ENCODE measurements at regions not wholly inside any gene's neighbourhood (a gene's known extent, or its start where the extent isn't known, plus 50 kb on each side); places are given as distances from the start of the nearest gene placed in this dataset.

DNA sequence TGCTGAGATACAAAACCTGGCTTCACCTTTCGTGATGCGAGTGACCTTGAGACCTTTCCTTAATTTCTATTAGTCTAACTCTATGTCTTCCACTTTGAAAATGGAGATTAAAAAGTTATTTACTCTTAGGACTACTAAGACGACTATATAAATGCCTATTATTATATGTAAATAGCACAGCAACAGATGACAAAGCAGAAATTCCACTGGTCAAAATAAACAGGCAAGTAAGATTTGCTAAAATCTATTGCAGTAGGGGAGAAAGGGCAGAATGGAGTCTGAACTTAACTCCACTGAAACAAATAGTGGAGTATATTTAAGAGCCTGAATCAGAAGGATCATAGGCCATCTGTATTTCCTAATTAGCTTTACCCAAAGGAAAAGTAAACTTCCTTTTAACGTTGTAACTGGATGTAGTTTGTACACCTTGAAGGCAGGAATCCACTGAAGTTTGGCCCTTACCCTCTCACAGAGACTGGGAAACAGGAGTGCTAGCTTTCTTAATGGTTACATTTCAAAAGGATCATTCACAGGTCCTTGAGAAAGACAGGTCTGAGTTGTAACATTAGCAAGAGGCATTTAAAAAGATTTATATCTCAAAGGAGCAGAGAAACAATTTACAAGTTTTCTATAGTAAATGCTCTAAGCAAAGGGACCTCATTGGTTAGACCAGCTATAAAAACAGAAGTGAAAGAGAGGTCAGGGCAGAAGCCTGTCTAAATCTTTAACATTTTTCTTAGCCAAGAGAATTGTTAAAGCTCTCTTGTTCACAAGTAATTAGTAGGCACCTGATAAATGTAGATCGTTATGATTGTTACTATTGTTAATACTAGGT lies 332.5 kb downstream of the ZWINT start:
- Histone ChIP-seq H3K4me1 (ENCODE audit: low read length) (no peaks in the 10 kb centered on the region), H3F3A (ENCODE audit: insufficient read depth, low read length) (no peaks in the 10 kb centered on the region), H3K79me2 (ENCODE audit: low read length) (no peaks in the 10 kb centered on the region), H3K36me3 (replicated peaks; ENCODE audit: insufficient read depth, low read length) (no peaks in the 10 kb centered on the region), H3K9me3 (replicated peaks; ENCODE audit: insufficient read depth, low read length) (no peaks in the 10 kb centered on the region), H4K20me1 (ENCODE audit: insufficient read depth, low read length) (no peaks in the 10 kb centered on the region), H3K27ac (ENCODE audit: low read length) (no peak overlapping the region), H2AFZ (ENCODE audit: low read length) (no peak overlapping the region), H3K9ac (ENCODE audit: low read length) (no peak overlapping the region), H3K4me3 (ENCODE audit: low read length) (no peak overlapping the region), H3K27me3 (replicated peaks; ENCODE audit: insufficient read depth, low read length) (no peaks in the 10 kb centered on the region), H3K4me2 (ENCODE audit: low read depth, low read length) (no peak overlapping the region), H3K9me2 (replicated peaks; ENCODE audit: insufficient read depth, low read length) (no peaks in the 10 kb centered on the region)
- TF ChIP-seq EZH2phosphoT487 (IDR thresholded peaks at IDR 0.05; ENCODE audit: low read length) = no peak
- TF ChIP-seq EZH2 (optimal IDR thresholded peaks at IDR 0.05; ENCODE audit: low read depth, low read length) = no peak
- TF ChIP-seq, protein P1, sequence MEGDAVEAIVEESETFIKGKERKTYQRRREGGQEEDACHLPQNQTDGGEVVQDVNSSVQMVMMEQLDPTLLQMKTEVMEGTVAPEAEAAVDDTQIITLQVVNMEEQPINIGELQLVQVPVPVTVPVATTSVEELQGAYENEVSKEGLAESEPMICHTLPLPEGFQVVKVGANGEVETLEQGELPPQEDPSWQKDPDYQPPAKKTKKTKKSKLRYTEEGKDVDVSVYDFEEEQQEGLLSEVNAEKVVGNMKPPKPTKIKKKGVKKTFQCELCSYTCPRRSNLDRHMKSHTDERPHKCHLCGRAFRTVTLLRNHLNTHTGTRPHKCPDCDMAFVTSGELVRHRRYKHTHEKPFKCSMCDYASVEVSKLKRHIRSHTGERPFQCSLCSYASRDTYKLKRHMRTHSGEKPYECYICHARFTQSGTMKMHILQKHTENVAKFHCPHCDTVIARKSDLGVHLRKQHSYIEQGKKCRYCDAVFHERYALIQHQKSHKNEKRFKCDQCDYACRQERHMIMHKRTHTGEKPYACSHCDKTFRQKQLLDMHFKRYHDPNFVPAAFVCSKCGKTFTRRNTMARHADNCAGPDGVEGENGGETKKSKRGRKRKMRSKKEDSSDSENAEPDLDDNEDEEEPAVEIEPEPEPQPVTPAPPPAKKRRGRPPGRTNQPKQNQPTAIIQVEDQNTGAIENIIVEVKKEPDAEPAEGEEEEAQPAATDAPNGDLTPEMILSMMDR (IDR thresholded peaks at IDR 0.05; ENCODE audit: low read length) = no peak
- no peak for DNase-seq

DNA sequence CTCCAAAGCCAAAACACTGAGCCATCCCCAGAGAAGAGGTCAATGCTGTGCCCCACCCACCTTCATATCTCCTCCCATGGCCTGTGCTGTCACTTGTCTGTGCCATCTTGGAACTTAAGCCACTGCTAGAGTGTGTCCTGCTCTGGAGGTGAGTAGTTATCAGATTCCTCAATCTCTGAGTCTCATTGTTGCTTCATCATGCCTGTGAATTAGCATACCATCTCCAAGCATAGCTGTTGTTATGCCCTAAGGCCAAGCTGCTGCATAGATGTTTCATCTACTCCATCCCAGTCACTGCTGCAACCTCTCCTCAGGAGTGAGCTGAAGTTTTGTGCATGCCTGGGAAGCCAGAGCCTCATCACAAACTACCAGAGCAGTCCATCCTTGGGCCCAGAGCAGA lies 349.0 kb downstream of the ZWINT start:
- Histone ChIP-seq H3K79me2 (ENCODE audit: low read length) (no peaks in the 10 kb centered on the region), H3F3A (ENCODE audit: insufficient read depth, low read length) (no peaks in the 10 kb centered on the region), H3K9ac (ENCODE audit: low read length) (no peak overlapping the region), H3K36me3 (replicated peaks; ENCODE audit: insufficient read depth, low read length) (no peaks in the 10 kb centered on the region), H3K4me3 (ENCODE audit: low read length) (no peak overlapping the region), H3K9me3 (replicated peaks; ENCODE audit: insufficient read depth, low read length) (no peaks in the 10 kb centered on the region), H3K27ac (ENCODE audit: low read length) (no peak overlapping the region), H4K20me1 (ENCODE audit: insufficient read depth, low read length) (no peaks in the 10 kb centered on the region), H3K9me2 (replicated peaks; ENCODE audit: insufficient read depth, low read length) (no peaks in the 10 kb centered on the region), H3K4me1 (ENCODE audit: low read length) (no peaks in the 10 kb centered on the region), H2AFZ (ENCODE audit: low read length) (no peak overlapping the region), H3K27me3 (replicated peaks; ENCODE audit: insufficient read depth, low read length) (no peaks in the 10 kb centered on the region), H3K4me2 (ENCODE audit: low read depth, low read length) (no peak overlapping the region)
- no peak for TF ChIP-seq EZH2 (optimal IDR thresholded peaks at IDR 0.05; ENCODE audit: low read depth, low read length)
- no peak for TF ChIP-seq EZH2phosphoT487 (IDR thresholded peaks at IDR 0.05; ENCODE audit: low read length)
- TF ChIP-seq, protein P1 (IDR thresholded peaks at IDR 0.05; ENCODE audit: low read length) = no peak
- DNase-seq = no peak

DNA sequence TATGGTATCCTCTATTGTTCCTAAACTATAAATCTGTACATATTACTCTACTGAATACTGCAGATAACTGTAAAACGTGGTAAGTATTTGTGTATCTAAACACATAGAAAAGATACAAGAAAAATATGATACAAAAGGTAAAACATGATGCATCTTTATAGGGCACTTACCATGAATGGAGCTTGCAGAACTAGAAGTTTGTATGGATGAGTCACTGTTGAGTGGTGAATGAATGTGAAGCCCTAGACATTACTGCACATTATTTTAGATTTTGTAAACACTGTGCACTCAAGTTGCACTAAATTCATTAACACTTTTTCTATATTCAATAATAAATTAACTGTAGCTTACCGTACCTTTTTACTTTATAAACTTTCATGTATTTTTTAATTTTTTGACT lies 357.5 kb downstream of the ZWINT start:
- no peak for DNase-seq

More for the DNA sequence above, 357.5 kb downstream of the ZWINT start:
- H3K36me3 ChIP-seq (replicated peaks; ENCODE audit: insufficient read depth, low read length) = no peaks in the 10 kb centered on the region
- no peak overlapping the region for H2AFZ ChIP-seq (ENCODE audit: low read length)
- H3K9ac ChIP-seq (ENCODE audit: low read length) = no peak overlapping the region
- no peak overlapping the region for H3K4me3 ChIP-seq (ENCODE audit: low read length)
- no peaks in the 10 kb centered on the region for H3K27me3 ChIP-seq (replicated peaks; ENCODE audit: insufficient read depth, low read length)
- H3K27ac ChIP-seq (ENCODE audit: low read length) = no peak overlapping the region
- no peaks in the 10 kb centered on the region for H3K4me1 ChIP-seq (ENCODE audit: low read length)
- no peaks in the 10 kb centered on the region; the same call in 1 of the 2 replicates for H4K20me1 ChIP-seq (ENCODE audit: insufficient read depth, low read length)
- no peaks in the 10 kb centered on the region for H3K79me2 ChIP-seq (ENCODE audit: low read length)
- H3K9me3 ChIP-seq (replicated peaks; ENCODE audit: insufficient read depth, low read length) = no peaks in the 10 kb centered on the region
- no peaks in the 10 kb centered on the region for H3K9me2 ChIP-seq (replicated peaks; ENCODE audit: insufficient read depth, low read length)
- TF ChIP-seq EZH2phosphoT487 (IDR thresholded peaks at IDR 0.05; ENCODE audit: low read length) (no peak), EZH2 (optimal IDR thresholded peaks at IDR 0.05; ENCODE audit: low read depth, low read length) (no peak)
- TF ChIP-seq, protein P1 (IDR thresholded peaks at IDR 0.05; ENCODE audit: low read length) = no peak
- no peak overlapping the region for H3K4me2 ChIP-seq (ENCODE audit: low read depth, low read length)
- H3F3A ChIP-seq (ENCODE audit: insufficient read depth, low read length) = no peaks in the 10 kb centered on the region
